Uterus (tissue), 2 donors: ENCODE measurements at regions not wholly inside any gene's neighbourhood (a gene's known extent, or its start where the extent isn't known, plus 50 kb on each side); places are given as distances from the start of the nearest gene placed in this dataset.

ENCODE experiments used
- POLR2A ChIP-seq, 2 donors: fragments of 450-650 bp; IDR thresholded peaks; one replicate each; pipeline ENCODE4 v1.6.1; 2016; ENCODE audit warnings: antibody characterized with exemption in 2 of 2, mild to moderate bottlenecking in 1 of 2, moderate library complexity in 1 of 2
- TF ChIP-seq, protein P1 (sequence below), 4 experiments: fragments of 200-600 bp in 2 of 4; fragments of 450-650 bp in 2 of 4; sonication (generic) in 2 of 4; IDR thresholded peaks; one replicate each; pipeline ENCODE4 v1.5.1; 2016 to 2019; ENCODE audit warnings: antibody characterized with exemption in 4 of 4, mild to moderate bottlenecking in 2 of 4, moderate library complexity in 1 of 4

DNA sequence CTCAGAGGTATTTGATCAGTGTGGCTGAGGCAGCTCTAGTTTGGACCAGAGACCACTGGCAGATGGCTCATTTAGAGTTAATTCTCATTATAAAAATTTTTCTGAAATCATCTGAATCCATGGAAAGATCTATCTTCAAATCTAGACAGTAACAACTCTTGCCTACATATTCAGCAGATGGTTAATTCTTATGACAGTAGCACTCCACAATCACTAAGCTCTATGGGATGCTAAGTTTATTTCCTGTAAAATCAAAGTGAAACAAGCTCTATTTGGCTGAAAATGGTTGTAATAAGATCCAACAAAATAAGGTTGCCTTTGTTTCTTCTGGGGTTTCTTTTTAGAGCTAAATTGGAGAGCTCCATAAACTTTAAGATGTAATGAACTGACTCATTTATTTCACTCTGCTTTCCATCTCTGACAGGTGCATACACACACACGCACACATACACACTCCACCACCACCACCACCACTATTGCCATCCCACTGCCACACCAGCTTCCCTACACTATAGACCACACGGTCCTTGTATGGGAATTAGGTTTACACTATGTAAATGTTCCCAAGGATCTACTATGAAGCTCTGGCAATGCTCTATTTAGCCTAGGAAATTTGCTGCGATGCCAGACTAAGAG, 293.1 kb downstream of the RPAP3 start:
- TF ChIP-seq, protein P1, sequence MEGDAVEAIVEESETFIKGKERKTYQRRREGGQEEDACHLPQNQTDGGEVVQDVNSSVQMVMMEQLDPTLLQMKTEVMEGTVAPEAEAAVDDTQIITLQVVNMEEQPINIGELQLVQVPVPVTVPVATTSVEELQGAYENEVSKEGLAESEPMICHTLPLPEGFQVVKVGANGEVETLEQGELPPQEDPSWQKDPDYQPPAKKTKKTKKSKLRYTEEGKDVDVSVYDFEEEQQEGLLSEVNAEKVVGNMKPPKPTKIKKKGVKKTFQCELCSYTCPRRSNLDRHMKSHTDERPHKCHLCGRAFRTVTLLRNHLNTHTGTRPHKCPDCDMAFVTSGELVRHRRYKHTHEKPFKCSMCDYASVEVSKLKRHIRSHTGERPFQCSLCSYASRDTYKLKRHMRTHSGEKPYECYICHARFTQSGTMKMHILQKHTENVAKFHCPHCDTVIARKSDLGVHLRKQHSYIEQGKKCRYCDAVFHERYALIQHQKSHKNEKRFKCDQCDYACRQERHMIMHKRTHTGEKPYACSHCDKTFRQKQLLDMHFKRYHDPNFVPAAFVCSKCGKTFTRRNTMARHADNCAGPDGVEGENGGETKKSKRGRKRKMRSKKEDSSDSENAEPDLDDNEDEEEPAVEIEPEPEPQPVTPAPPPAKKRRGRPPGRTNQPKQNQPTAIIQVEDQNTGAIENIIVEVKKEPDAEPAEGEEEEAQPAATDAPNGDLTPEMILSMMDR (IDR thresholded peaks at IDR 0.05) = no peak
- TF ChIP-seq POLR2A (IDR thresholded peaks at IDR 0.05) = no peak
